Testis (tissue), 2 donors: ENCODE measurements at regions not wholly inside any gene's neighbourhood (a gene's known extent, or its start where the extent isn't known, plus 50 kb on each side); places are given as distances from the start of the nearest gene placed in this dataset.
A peak's percentile ranks its signal among the peaks of the same experiment; 100 is the strongest.

ENCODE experiments used
- DNase-seq: peaks from one replicate; pipeline ENCODE4 v3.0.0-alpha.2; 2019
- H3K27ac ChIP-seq, 2 donors: fragments of 200-600 bp; sonication (generic); one replicate each; pipeline ENCODE4 v1.5.1; 2019
- H3K27me3 ChIP-seq: fragments of 200-600 bp; sonication (generic); one replicate; pipeline ENCODE4 v1.5.1; 2019
- H3K36me3 ChIP-seq: fragments of 200-600 bp; sonication (generic); one replicate; pipeline ENCODE4 v1.5.1; 2017; ENCODE audit warnings: low read depth; ENCODE audit errors: missing control alignments
- H3K4me1 ChIP-seq: fragments of 200-600 bp; sonication (generic); one replicate; pipeline ENCODE4 v1.5.1; 2019
- H3K4me3 ChIP-seq, 2 donors: fragments of 200-600 bp; sonication (generic); one replicate each; pipeline ENCODE4 v1.5.1; 2017 to 2019
- H3K9me3 ChIP-seq: fragments of 200-600 bp; sonication (generic); one replicate; pipeline ENCODE4 v1.5.1; 2017
- CTCF ChIP-seq, 3 experiments: fragments of 450-650 bp in 2 of 3; fragments of 200-600 bp in 1 of 3; sonication (generic) in 1 of 3; IDR thresholded peaks; one replicate each; pipeline ENCODE4 v1.5.1; 2016 to 2019; ENCODE audit warnings: antibody characterized with exemption in 3 of 3, mild to moderate bottlenecking in 2 of 3, moderate library complexity in 1 of 3
- POLR2A ChIP-seq: fragments of 450-650 bp; IDR thresholded peaks from one replicate; pipeline ENCODE4 v1.6.1; 2017; ENCODE audit warnings: antibody characterized with exemption, mild to moderate bottlenecking, moderate library complexity
- WGBS, 2 donors: methylation state at CpG; one replicate each; pipeline ENCODE4 v1.1.5; 2018; 5-methylcytosine and 5-hydroxymethylcytosine counted together
- intact Hi-C: fragments of 100-400 bp; cut with DNase I; formaldehyde crosslinking; loops from one replicate; pipeline ENCODE4 v1.15.1; 2023; ENCODE audit warnings: low total_unique reads

GRCh38 chr2:61690078-61690596 is 152.0 kb upstream of the XPO1 start:
- DNase-seq: no peak
- Histone ChIP-seq H3K9me3 (no peaks in the 10 kb centered on the region), H3K27ac (peak overlapping the region in 1 of 2 donors; percentile 56), H3K4me3 (no peak overlapping the region), H3K27me3 (no peaks in the 10 kb centered on the region), H3K4me1 (peaks cover 3% of the 10 kb centered on the region), H3K36me3 (no peaks in the 10 kb centered on the region)
- TF ChIP-seq POLR2A: no peak
- TF ChIP-seq CTCF (IDR thresholded peaks at IDR 0.05): no peak
- intact Hi-C loops: no loop called here

GRCh38 chr2:61689568-61689967 is 151.4 kb upstream of the XPO1 start:
- Histone ChIP-seq H3K4me3 (no peak overlapping the region), H3K27me3 (no peaks in the 10 kb centered on the region), H3K9me3 (no peaks in the 10 kb centered on the region), H3K27ac (peak overlapping the region; percentile 36 to 56), H3K36me3 (no peaks in the 10 kb centered on the region), H3K4me1 (peaks cover 3% of the 10 kb centered on the region)
- 54 to 72% methylated on average over 5 of the region's 5 CpGs for WGBS, 2 donors
- TF ChIP-seq CTCF (IDR thresholded peaks at IDR 0.05): no peak
- TF ChIP-seq POLR2A: no peak
- intact Hi-C loops: no loop called here
- peak; percentile 38 for DNase-seq

- Histone ChIP-seq H3K36me3 (no peaks in the 10 kb centered on the region), H3K4me1 (no peaks in the 10 kb centered on the region), H3K4me3 (no peak overlapping the region), H3K9me3 (no peaks in the 10 kb centered on the region), H3K27ac (peak overlapping the region; percentile 36 to 56), H3K27me3 (no peaks in the 10 kb centered on the region)
- intact Hi-C loops: no loop called here
- no peak for DNase-seq
- WGBS, 2 donors: 86 to 89% methylated on average over 16 to 17 of the region's 17 CpGs
- TF ChIP-seq CTCF (IDR thresholded peaks at IDR 0.05) (no peak), POLR2A (no peak)
Observed at GRCh38 chr2:61688369-61689334, 150.5 kb upstream of the XPO1 start.

- intact Hi-C loops: no loop called here
- H3K27ac ChIP-seq: no peak overlapping the region
- no peak for DNase-seq
Observed at GRCh38 chr2:61679096-61679495, 140.9 kb upstream of the XPO1 start.

More at GRCh38 chr2:61679096-61679495, 140.9 kb upstream of the XPO1 start:
- H3K27me3 ChIP-seq: no peaks in the 10 kb centered on the region
- no peaks in the 10 kb centered on the region for H3K9me3 ChIP-seq
- 88 to 92% methylated on average over 5 of the region's 5 CpGs for WGBS, 2 donors
- H3K4me1 ChIP-seq: no peaks in the 10 kb centered on the region
- no peak overlapping the region for H3K4me3 ChIP-seq
- no peaks in the 10 kb centered on the region for H3K36me3 ChIP-seq
- no peak for TF ChIP-seq CTCF (IDR thresholded peaks at IDR 0.05)
- TF ChIP-seq POLR2A: no peak
